ENCODE measurements at regions not wholly inside any gene's neighbourhood (a gene's known extent, or its start where the extent isn't known, plus 50 kb on each side); places are given as distances from the start of the nearest gene placed in this dataset.

DNA sequence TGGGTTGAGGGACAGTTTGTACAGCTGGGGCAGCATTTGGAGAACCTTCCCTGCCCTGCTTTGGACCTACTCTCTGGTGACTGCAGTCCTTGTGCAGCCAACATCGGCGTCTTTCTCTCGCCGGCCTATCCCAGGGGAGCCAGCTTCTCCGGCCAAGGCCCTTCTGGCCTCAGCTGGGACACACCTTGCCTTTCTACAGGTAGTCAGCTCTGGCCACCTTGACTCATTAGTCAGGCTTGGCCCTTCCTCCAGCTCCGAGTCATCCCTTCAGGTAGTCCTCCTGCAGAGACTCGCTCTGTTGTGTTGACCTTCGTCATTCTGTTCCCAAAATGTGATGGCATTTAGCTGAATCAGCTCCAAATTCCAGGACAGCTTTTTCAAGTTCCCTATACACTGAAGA, 145.0 kb upstream of the CHST15 start:
- no peak for TF ChIP-seq JUND (IDR thresholded peaks at IDR 0.05)
- TF ChIP-seq CTCF (IDR thresholded peaks at IDR 0.05 in 2 of 3, conservative IDR thresholded peaks at IDR 0.05 in 1 of 3; ENCODE audit: borderline replicate concordance in 1 of 3, insufficient read depth in 1 of 3, low read depth in 2 of 3, low read length in 2 of 3), result no peak
- TF ChIP-seq POLR2A (IDR thresholded peaks at IDR 0.05; ENCODE audit: borderline replicate concordance, extremely low read depth, insufficient read depth, insufficient read length), result no peak
- TF ChIP-seq ZNF274 (IDR thresholded peaks at IDR 0.05; ENCODE audit: low read depth, low read length), result no peak
- no peak for TF ChIP-seq EZH2 (IDR thresholded peaks at IDR 0.05)
- TF ChIP-seq EZH2phosphoT487 (IDR thresholded peaks at IDR 0.05; ENCODE audit: borderline replicate concordance), result no peak
